DMS53 treated with DMSO at 0.1 percent for 48 hours (cell line): ENCODE measurements at regions not wholly inside any gene's neighbourhood (a gene's known extent, or its start where the extent isn't known, plus 50 kb on each side); places are given as distances from the start of the nearest gene placed in this dataset.

Experiments used
- DNase-seq: peaks from one replicate; lab custom pipeline; 2025; ENCODE audit not compliant: unreplicated experiment; lab: John Stamatoyannopoulos, UW

DNA sequence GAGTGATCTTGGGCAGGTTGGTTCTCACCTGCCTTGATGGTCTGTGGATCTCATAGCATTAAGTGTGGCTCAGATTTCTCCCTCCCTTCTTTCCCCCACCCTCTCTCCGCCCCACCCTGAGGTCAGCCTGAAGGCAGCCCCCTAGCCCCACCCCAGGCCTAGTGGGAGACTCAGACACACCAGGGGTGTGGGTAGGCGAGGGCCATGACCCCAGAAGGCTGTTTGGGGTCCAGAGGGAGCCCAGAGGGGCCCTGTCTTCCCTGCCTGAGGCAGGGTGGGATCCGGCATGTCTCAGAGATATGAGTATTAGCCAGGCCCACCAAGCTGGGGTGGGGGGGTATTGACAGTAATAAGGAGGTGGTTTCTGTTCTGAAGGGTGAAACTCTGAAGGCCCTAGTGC lies 160.5 kb downstream of the GLI2 start:
- DNase-seq: no peak

DNA sequence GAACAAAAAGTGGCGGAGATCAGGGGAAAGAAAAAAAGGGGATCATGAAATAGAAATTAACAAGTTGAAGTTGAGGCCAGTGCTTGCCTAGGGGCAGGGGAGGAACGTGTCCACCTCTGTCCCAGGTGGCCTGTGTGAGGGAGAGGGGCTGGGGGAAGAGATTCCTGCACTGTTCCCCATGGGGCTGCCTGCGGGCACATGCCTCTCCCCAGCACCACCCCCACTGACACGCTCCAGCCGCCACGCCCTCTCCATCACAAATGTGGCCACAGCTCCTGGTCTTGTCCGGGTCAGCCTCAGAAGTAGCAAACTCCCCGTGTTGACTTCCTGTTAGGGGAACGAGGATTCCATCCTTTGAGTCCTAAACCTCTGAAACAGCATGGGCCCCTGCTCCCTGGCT lies 161.2 kb downstream of the GLI2 start:
- DNase-seq: no peak

DNA sequence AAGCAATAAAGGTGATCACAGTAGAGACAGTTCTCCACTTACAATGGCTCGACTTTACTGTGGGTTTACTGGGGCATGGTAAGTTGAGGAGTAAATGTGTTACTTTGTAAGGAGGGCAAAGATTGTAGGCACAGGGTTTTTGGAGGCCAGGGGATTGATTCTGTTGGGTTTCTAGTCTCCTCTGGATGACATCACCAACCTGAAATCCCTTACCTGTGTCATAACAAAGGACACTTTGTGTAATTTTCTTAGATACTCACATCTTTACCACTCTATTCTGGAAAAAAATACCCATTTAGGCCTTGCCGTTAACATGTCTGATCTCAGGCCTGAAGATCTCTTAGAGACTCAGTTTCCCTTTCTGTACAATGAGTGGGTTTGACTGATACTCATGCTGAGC lies 161.7 kb downstream of the GLI2 start:
- no peak for DNase-seq

DNA sequence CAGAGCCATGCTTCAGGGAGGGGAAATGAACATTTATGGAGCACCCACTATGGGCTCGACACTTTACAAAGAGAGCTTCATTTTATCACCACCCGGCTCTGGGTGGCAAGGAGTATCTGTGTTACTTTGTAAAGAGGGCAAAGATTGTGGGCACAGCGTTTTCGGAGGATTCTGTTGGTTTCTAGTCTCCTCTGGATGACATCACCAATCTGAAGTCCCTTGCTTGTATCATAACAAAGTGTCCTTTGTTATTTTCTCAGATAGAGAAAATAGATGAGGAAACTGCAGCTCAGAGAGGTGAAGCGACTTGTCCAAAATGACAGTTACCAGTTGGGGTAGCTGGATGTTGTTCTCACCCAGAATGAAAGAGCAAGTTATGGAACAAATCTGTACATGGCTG lies 162.8 kb downstream of the GLI2 start:
- DNase-seq: no peak

DNA sequence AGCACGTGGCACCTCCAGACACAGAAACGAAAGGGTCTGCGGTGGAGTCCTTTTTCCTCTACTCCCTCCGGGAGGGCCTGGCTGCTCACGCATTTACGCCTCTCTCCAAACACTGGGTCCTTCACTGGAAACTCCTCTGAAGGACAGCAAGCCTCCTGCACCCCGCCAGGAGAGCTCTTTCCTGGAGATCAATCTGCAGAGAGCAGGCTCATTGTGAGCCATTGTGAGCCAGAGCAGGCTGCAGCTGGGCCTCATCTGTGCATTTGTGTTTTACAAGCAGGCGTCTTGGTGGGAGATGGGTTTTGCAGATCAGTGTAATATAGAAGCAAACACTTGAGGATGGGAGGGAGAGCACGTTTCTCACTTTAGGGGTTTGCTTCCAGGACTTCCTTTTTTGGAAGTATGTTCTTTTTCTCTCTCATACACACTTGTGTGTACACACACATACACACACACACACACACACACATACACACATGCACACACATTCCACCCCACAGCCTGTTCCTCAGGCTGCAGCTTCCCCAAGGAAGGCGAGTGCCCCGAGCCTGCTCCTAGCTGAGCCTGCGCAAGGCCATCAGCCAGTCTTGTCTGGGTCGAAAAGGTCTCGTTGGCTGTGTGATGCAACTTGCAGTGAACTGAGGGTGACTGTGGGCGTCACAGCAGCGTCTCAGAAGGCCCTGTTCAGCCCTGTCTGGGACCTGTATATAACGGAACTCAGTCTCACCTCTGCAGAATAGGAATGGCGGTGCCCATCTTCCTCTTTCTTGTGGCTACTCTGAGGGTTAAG lies 163.5 kb downstream of the GLI2 start:
- no peak for DNase-seq

DNA sequence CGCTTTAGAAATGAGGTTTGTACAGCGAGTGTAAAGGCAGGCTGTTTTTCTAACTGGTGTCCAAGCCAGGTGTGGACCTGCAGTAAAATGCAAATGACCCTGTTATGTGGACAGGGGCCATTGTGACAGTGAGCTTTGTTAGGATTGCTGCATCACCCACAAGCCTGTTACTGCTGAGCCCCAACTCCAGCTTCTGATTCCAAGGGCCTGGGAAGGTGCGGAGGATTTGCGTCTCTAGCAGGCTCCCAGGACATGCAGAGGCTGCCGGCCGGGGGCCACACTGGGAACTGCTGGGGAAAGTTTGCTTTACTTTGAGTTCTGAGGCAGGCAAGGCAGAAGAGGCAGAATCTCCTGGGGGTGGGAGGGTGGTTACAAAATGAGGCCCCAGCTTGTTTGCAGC lies 164.1 kb downstream of the GLI2 start:
- DNase-seq: no peak

DNA sequence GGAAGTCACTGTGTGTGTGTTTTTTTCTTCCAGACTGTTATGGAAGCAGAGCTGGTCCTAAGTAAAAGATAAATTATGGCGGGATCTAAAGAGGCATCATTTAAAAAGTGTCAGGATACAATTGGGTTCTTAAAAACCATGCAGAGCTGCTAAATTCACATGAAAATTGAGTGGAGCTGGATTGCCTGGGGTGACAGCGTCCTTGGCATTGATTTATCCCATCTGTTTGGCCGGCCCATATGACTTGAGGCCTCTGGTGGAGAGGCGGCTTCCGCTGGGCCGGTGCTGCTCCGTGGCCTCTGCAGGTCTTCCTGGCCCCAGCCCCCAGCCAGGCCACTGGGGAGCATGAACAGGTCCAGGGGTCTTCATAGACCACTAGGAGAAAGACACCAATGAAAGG lies 165.5 kb downstream of the GLI2 start:
- no peak for DNase-seq

DNA sequence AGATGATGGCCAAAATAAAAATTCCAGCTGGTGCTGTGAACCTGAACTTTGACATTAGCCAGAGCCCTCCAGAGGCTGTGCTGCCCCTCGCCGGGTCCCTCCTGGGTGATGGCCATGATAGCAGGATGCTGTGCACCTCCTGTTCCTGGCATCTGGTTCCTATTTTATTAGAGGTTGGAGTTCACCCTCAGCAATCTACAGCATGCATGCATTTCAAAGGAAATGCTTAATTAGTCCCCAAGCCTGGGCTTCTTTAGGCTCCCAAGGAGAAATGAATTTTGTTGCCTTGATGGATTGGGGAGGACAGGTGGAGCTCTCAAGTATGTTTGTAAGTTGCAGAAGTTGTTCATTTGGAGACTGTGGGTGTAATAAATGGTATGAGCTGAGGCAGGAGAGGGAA lies 166.9 kb downstream of the GLI2 start:
- no peak for DNase-seq

DNA sequence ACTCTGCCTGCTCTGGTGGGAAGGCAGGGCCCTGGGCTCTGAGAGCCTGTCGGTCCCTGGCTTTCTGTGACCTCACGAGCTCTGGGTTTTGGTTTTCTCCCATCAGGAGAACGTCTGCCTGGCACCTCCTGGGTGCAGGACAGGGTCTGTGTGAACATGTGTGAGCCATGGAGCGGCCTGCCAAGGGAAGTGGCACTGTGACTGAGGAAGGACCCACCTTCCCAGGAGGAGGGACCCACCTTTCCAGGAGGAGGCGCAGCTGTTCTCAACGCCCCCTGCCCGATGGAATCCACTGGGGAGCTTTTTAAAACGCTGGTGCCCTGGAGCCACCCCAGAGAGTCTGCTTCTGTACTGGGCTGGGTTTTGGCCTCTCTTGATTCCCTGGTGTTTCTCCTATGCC lies 168.7 kb downstream of the GLI2 start:
- DNase-seq: no peak

DNA sequence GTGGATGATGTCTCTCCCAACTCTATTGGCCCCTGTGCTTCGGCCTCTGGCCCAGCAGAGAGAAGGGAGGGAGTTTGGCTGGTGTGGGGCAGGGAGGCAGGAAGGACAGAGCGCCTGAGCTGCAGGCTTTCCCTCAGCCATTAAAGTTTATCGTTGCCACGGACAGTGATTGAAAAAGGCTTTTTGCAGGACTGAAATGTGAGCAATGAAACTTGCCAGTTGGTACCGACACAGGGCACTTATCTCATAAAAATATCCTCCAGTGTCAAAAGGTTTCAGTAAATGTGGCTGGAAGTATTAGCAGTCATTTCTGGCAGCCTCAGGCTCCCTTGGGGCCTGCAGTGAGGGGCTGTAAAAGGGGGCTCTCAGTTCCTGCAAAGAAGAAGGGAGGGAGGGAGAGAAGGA lies 169.2 kb downstream of the GLI2 start:
- DNase-seq: no peak

DNA sequence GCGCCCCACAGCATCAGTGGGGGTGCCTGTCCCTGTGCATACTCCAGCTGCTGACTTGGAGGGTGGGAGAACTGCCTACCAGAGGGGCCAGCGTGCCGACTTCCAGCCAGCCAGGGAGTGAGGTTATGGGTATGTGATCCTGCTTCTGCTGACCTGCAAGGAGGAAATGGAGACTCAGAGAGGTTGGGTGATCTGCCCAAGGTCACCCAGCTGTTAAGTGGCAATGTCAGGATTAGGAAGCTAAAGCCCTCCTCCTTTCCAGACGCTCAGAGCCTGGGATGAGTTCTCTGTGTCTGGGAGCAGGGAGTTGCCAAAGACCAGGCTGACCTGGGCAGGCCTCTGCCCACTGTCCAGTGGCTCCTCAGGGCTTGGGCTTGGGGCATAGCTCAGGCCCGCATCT lies 169.6 kb downstream of the GLI2 start:
- DNase-seq: no peak

DNA sequence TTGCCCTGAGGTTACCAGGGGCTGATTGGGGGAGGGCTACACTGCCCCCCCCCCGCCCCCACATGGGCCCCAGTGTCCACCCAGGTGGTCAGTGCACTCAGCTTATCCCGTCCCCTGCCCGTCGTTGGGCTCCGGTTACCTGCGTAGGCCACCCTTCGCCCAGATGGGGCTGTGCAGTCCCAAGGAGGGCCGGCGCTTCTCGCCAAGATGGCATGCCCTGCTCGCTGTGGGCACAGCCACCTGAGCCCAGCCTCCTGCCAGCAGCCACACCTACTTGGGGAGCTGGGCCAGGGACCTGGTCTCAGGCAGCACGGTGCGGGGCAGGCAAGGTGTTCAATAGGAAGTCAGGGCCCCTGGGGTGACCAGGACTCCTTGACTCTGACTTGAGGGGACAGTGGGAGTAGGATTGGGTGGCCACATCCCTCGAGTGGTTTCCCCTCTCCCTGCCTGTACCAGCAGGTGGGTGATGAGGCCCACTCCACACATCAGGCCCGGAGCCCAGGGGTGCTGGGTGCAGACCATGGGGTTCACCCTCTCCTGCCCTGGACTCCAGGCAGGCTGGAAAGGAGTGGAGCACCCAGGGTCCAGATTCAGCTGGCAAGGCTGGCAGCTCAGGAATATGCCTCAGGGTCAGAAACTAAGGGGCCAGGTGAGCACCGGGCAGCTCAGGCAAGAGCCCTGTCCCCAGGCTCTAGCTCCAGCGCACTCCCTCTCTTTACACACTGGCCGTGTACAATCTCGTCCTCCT lies 170.3 kb downstream of the GLI2 start:
- DNase-seq: no peak

DNA sequence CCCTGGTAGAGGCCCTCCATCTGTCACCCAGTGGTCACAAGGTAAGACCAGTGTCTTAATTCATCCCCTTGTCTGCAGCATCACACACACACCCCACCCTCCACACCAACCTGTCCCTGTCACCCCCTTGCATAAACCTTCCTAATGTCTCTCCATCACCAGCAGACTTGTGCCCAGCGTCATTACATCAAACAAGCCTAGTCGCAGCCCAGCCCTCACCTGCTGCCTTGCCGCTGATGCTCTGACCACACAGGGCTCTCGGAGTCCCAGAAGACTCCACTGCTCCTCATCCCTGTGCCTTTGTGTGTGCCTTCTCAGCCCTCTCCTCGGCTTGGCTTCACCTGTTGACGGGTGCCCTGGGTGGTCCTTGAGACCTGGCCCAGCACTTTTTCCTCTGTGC lies 171.2 kb downstream of the GLI2 start:
- no peak for DNase-seq

DNA sequence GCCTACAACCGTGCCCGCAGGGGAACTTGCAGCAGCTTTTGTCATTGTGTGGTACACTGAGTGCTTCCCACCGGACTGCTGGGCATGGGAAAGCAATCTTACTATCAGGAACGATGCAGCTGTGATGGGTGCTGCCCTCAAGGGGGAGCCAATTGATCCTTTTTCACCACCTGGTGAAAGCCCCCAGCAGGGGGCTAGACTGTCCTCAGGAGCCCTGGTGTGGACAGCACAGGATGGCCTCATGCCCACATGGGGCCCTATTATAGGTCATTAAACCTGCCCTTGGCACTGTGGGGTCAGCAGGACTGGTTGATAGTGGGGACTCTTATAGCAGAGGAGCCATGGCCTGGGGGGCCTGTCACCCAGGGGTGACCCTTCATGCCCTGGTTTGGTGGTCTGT lies 172.2 kb downstream of the GLI2 start:
- DNase-seq: no peak

DNA sequence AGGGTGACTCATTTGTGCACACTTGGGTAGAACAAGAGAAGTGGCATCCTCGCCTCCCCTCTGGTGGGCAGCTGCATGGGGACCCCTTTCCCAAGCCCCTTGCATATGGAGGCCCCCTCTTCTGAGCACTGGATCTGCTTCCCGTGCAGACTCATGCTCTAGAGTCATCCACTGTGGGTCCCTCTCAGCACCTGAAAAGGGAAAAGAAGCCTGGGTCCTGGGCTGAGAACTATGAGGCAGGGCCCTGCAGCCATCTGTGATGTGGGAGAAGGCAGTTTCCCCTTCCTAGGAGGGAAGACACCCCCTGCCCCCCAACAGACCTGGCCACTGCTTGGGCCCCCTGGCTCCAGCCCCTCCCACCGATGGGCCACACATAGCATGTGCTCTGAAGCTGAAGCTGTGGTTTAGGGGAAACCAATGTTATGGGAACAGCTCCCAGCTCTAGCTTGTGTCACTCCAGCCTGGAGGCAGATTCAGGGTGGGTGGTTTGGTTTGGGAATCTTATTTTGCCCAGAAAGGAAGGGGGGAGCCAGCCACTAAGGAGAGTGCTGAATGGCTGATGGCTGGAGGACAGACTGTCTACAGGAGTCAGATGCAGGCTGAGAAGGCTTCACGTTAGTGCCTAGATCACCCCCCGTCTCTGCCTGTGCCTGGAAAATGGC lies 172.8 kb downstream of the GLI2 start:
- DNase-seq: no peak

DNA sequence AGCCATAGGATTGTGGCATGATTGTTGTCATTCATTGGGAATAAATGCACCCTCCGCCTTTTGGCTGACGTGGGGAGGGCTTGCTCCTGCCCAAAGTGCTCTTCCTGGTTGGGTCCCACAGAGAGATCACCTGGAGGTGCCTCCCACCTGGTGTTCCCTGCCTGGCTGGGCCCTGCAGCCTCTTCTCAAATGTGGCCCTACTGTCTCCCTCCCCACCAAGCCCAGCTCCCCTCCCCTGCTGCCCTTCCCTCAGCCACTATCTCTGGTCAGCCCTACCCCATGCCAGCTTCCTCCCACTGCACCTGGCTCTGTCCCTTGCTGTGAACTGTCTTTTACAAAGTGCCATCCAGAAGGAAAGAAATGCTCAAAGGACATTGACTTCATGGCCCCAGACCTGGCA lies 173.4 kb downstream of the GLI2 start:
- no peak for DNase-seq

DNA sequence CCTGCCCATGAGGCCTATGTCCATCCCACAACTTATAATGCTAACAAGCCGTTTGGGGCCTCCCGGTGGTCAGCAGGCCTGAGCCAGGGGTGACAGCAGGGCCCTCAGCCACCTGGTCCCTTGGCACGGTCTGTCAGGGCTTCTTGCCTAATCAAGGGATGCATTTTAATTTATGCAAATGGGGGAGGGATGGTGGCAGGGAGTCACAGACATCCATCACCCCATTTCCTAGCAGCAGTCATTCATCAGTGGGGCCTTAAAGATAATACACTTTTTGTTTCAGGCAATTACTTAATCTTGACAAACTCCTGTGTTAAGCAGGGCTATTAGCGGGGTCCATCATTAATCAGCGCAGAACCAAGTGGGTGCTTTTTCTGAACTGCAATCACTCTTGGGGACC lies 174.5 kb downstream of the GLI2 start:
- no peak for DNase-seq

DNA sequence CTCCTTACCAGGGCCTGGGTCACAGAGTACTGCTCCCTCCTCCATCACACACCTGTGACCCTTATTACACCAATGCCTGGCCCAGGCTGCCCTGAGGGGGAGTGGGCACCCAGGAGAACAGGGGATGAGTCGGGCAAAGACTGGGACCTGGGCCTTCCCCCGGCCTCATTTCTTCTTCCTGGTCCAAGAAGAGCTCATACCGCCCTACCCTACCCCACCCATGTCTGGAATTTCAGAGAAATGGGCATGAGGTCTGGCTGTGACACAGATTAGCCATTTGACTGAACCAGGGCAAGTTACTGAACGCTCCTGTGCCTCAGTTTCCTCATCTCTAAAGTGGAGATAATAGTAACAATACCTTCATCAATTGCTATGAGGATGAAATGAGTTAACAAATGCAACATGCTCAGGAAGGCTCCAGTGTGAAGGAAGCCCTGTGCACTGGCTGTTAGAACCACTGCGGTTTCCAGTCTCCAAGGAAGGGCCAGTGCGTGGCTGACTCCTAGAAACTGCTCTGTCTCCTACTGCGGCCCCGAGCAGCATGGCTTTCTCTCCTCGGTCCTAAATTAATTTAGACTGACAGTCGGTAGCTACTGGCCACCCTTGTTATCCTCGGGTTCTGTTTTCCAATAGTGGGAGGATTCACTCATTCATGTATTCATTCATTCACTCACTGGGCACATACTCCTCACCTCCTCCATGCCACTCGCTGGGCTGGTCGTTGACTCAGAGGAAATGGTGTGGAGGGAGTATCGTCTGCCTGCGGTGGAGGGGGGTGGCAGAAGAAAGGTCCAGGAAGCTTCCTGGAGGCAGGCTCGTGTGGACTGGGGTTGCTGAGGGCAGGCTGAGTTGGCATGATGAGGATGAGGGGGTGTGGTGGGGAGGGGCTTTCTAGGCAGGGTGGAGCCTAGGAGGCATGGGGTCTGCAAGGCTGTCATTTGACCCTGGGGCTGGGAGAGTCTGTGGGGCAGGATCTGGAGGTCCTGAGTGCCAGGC lies 175.6 kb downstream of the GLI2 start:
- no peak for DNase-seq

DNA sequence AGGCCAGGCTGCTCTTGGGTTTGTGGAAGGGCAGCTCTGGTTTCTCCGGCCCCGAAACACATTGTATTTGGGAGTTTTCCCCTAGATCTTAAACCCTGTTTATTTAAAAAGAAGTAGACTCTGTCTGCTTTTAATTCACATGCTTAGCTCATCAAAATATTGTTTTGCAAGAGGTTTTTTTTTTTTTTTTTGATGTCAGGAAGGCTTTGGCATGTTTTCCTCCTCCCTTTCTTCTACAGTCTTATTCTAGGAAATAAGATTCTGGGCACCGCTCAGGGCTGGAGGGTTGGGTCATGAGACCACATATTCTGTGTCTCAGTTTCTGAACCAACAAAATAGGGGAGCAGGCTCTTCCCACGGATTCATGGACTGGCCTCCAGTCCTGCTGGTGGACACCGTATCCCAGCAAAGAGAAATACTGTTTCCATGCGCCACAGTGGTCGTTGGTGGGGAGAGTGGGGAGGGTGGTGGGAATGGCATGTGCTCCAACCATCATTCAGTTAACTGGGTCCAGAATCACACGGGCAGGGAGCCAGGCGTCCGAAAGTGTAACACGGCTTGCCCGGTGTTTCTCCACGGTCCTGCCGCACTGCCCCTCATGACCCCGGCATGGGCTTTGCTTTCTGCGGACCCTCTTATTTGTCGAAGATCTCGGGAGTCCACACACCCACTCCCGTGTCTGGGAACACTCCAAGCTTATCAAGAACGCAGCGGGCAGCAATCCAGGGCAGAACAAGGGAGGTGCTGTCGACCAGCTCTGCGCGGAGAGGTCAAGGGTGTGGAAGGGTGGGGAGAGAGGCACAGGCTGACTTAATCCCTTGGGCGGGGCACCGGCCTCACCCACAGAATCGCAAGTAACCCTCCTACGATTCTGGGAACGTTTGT lies 176.7 kb downstream of the GLI2 start:
- no peak for DNase-seq
